ENCODE measurements at regions not wholly inside any gene's neighbourhood (a gene's known extent, or its start where the extent isn't known, plus 50 kb on each side); places are given as distances from the start of the nearest gene placed in this dataset.

DNA sequence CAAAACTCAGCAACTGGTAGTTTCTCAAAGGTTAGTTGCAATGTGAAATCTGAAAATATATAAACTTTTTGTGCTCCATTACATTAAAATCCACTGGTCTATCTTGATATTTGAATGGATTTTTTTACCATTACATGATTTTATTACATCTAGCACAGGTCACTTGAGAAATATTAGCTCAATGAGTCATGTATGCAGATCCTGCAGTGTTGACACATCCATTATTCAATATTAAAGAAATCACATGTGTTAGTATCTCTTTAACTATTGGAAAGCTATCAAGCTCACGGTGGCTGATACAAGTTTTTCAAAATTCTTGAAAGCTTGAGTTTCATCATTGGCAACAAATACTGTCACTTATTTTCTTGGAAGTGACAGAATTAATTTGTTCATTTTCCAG, 373.9 kb upstream of the TSHZ3 start:
- no peaks in the 10 kb centered on the region for H3K27me3 ChIP-seq (ENCODE audit: insufficient read depth, poor library complexity, severe bottlenecking)
- H3K27ac ChIP-seq (replicated peaks): no peak overlapping the region
- no peak for DNase-seq (ENCODE audit: low read depth in 1 of 2, low spot score in 1 of 2)
- TF ChIP-seq SPI1 (IDR thresholded peaks at IDR 0.05; ENCODE audit: borderline replicate concordance, low read depth) (no peak), POLR2AphosphoS5 (IDR thresholded peaks at IDR 0.05; ENCODE audit: low read depth) (no peak), GABPA (IDR thresholded peaks at IDR 0.05; ENCODE audit: low read depth) (no peak)
- TF ChIP-seq, protein P1, sequence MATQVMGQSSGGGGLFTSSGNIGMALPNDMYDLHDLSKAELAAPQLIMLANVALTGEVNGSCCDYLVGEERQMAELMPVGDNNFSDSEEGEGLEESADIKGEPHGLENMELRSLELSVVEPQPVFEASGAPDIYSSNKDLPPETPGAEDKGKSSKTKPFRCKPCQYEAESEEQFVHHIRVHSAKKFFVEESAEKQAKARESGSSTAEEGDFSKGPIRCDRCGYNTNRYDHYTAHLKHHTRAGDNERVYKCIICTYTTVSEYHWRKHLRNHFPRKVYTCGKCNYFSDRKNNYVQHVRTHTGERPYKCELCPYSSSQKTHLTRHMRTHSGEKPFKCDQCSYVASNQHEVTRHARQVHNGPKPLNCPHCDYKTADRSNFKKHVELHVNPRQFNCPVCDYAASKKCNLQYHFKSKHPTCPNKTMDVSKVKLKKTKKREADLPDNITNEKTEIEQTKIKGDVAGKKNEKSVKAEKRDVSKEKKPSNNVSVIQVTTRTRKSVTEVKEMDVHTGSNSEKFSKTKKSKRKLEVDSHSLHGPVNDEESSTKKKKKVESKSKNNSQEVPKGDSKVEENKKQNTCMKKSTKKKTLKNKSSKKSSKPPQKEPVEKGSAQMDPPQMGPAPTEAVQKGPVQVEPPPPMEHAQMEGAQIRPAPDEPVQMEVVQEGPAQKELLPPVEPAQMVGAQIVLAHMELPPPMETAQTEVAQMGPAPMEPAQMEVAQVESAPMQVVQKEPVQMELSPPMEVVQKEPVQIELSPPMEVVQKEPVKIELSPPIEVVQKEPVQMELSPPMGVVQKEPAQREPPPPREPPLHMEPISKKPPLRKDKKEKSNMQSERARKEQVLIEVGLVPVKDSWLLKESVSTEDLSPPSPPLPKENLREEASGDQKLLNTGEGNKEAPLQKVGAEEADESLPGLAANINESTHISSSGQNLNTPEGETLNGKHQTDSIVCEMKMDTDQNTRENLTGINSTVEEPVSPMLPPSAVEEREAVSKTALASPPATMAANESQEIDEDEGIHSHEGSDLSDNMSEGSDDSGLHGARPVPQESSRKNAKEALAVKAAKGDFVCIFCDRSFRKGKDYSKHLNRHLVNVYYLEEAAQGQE (IDR thresholded peaks at IDR 0.05; ENCODE audit: insufficient replicate concordance, low read depth): no peak
- H3K4me3 ChIP-seq (replicated peaks; ENCODE audit: insufficient read depth, low read length): no peak overlapping the region

DNA sequence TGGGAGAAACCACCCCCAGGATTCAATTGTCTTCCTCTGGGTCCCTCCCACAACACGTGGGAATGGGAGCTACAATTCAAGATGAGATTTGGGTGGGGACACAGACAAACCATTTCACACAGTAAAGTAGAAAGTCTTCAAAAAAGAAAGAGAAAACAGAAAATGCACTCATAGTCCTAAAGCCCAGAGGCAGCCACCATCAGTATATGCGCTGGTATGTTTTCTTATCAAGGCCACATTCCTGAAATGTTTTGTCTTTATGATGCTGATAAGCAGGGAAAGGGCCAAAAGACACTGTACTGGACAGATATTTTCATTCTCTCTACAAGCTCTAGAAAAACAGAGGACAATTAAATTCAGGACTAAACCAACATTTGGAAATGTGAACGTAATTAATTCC, 375.8 kb upstream of the TSHZ3 start:
- H3K27me3 ChIP-seq (ENCODE audit: insufficient read depth, poor library complexity, severe bottlenecking): no peaks in the 10 kb centered on the region
- TF ChIP-seq, protein P1 (IDR thresholded peaks at IDR 0.05; ENCODE audit: insufficient replicate concordance, low read depth): no peak
- TF ChIP-seq, protein P2, sequence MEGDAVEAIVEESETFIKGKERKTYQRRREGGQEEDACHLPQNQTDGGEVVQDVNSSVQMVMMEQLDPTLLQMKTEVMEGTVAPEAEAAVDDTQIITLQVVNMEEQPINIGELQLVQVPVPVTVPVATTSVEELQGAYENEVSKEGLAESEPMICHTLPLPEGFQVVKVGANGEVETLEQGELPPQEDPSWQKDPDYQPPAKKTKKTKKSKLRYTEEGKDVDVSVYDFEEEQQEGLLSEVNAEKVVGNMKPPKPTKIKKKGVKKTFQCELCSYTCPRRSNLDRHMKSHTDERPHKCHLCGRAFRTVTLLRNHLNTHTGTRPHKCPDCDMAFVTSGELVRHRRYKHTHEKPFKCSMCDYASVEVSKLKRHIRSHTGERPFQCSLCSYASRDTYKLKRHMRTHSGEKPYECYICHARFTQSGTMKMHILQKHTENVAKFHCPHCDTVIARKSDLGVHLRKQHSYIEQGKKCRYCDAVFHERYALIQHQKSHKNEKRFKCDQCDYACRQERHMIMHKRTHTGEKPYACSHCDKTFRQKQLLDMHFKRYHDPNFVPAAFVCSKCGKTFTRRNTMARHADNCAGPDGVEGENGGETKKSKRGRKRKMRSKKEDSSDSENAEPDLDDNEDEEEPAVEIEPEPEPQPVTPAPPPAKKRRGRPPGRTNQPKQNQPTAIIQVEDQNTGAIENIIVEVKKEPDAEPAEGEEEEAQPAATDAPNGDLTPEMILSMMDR (IDR thresholded peaks at IDR 0.05; ENCODE audit: insufficient read depth, low read length): no peak
- TF ChIP-seq POLR2AphosphoS5 (IDR thresholded peaks at IDR 0.05; ENCODE audit: low read depth) (no peak), SPI1 (IDR thresholded peaks at IDR 0.05; ENCODE audit: borderline replicate concordance, low read depth) (no peak), GABPA (IDR thresholded peaks at IDR 0.05; ENCODE audit: low read depth) (no peak)

DNA sequence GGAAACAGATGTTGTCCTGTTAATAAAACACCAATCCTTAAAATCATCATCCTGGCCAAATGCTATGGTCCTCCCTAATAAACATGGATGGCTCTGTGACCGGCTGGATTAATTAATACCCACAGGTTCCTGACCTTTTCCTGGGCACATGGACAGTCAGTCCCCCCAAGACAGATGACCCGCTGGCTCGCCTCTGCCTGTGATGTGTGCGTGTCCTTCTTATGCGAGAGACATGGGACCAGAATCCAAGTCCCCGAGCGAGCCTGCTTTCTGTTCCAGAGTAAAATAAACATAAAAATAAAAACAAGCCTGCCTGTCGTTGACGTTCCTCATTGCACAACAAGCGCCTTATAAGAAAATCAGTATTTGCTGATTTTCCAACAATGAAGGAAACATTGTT, 378.3 kb upstream of the TSHZ3 start:
- Histone ChIP-seq H3K27ac (replicated peaks) (no peak overlapping the region), H3K27me3 (ENCODE audit: insufficient read depth, poor library complexity, severe bottlenecking) (no peaks in the 10 kb centered on the region), H3K4me3 (replicated peaks; ENCODE audit: insufficient read depth, low read length) (no peak overlapping the region)
- TF ChIP-seq, protein P1 (IDR thresholded peaks at IDR 0.05; ENCODE audit: insufficient replicate concordance, low read depth): no peak
- TF ChIP-seq GABPA (IDR thresholded peaks at IDR 0.05; ENCODE audit: low read depth): no peak
- no peak for TF ChIP-seq SPI1 (IDR thresholded peaks at IDR 0.05; ENCODE audit: borderline replicate concordance, low read depth)
- TF ChIP-seq, protein P2 (IDR thresholded peaks at IDR 0.05; ENCODE audit: insufficient read depth, low read length): no peak
- TF ChIP-seq POLR2AphosphoS5 (IDR thresholded peaks at IDR 0.05; ENCODE audit: low read depth): no peak
- no peak for DNase-seq (ENCODE audit: low read depth in 1 of 2, low spot score in 1 of 2)

More for the DNA sequence above, 375.8 kb upstream of the TSHZ3 start:
- no peak overlapping the region for H3K4me3 ChIP-seq (replicated peaks; ENCODE audit: insufficient read depth, low read length)
- no peak overlapping the region for H3K27ac ChIP-seq (replicated peaks)
- no peak for DNase-seq (ENCODE audit: low read depth in 1 of 2, low spot score in 1 of 2)

Data from HL-60 (cell line).